ENCODE measurements at regions not wholly inside any gene's neighbourhood (a gene's known extent, or its start where the extent isn't known, plus 50 kb on each side); places are given as distances from the start of the nearest gene placed in this dataset.

DNA sequence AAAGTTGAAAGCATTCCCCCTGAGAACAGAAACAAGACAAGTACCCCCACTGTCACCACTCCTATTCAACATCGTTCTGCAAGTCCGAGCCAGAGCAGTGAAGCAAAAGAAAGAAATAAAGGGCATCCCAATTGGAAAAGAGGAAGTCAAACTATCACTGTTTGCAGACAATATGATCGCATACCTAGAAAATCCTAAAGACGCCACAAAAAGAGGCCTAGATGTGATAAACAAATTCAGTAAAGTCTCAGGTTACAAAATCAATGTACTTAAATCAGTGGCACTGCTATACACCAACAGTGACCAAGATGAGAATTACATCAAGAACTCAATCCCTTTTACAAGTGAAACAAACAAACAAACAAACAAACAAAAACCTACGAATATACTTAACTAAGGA is 87.7 kb upstream of the COCH start:
- in situ Hi-C loops (cut with MboI; ENCODE audit: low pct_ligation_motif_present in 1 of 4, low pct_unique_long_range_greater_than_20kb in 1 of 4, low sequenced_read_pairs in 3 of 4): no loop called here
- H3K36me3 ChIP-seq: no peaks in the 10 kb centered on the region
- H3K9me3 ChIP-seq: no peaks in the 10 kb centered on the region
- H3K4me3 ChIP-seq: no peak overlapping the region
- DNase-seq: no peak
- TF ChIP-seq, protein P1, sequence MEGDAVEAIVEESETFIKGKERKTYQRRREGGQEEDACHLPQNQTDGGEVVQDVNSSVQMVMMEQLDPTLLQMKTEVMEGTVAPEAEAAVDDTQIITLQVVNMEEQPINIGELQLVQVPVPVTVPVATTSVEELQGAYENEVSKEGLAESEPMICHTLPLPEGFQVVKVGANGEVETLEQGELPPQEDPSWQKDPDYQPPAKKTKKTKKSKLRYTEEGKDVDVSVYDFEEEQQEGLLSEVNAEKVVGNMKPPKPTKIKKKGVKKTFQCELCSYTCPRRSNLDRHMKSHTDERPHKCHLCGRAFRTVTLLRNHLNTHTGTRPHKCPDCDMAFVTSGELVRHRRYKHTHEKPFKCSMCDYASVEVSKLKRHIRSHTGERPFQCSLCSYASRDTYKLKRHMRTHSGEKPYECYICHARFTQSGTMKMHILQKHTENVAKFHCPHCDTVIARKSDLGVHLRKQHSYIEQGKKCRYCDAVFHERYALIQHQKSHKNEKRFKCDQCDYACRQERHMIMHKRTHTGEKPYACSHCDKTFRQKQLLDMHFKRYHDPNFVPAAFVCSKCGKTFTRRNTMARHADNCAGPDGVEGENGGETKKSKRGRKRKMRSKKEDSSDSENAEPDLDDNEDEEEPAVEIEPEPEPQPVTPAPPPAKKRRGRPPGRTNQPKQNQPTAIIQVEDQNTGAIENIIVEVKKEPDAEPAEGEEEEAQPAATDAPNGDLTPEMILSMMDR (IDR thresholded peaks at IDR 0.05): no peak
- no peak for TF ChIP-seq POLR2A (IDR thresholded peaks at IDR 0.05)
- TF ChIP-seq POLR2AphosphoS5 (IDR thresholded peaks at IDR 0.05): no peak
- TF ChIP-seq EP300 (IDR thresholded peaks at IDR 0.05; ENCODE audit: low read depth): no peak
- H3K27ac ChIP-seq: no peak overlapping the region
- intact Hi-C loops (cut with DNase I; ENCODE audit: low total_unique reads): no loop called here
- no peaks in the 10 kb centered on the region for H3K4me1 ChIP-seq
- WGBS, 2 donors (ENCODE audit: low coverage in 1 of 2): 72 to 89% methylated on average over 5 of the region's 5 CpGs
- H3K27me3 ChIP-seq: no peaks in the 10 kb centered on the region

DNA sequence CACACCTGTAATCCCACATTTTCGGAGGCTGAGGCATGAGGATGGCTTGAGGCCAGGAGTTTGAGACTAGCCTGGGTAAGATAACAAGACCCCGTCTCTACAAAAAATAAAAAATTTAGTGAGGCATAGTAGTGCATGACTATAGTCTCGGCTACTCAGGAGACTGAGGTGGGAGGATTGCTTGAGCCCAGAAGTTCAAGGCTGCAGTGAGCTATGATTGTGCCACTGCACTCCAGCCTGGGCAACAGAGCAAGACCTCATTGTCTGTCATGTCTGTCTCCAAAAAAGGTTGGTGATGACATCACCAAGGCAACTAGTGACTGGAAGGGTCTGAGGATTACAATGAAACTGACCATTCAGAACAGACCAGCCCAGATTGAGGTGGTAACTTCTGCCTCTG is 83.5 kb upstream of the COCH start:
- no peak overlapping the region for H3K4me3 ChIP-seq
- no peaks in the 10 kb centered on the region for H3K27me3 ChIP-seq
- no peaks in the 10 kb centered on the region for H3K4me1 ChIP-seq
- DNase-seq: no peak
- H3K27ac ChIP-seq: no peak overlapping the region
- in situ Hi-C loops (cut with MboI; ENCODE audit: low pct_ligation_motif_present in 1 of 4, low pct_unique_long_range_greater_than_20kb in 1 of 4, low sequenced_read_pairs in 3 of 4) (no loop called here), intact Hi-C loops (cut with DNase I; ENCODE audit: low total_unique reads) (no loop called here)
- TF ChIP-seq EP300 (IDR thresholded peaks at IDR 0.05; ENCODE audit: low read depth): no peak
- no peak for TF ChIP-seq POLR2AphosphoS5 (IDR thresholded peaks at IDR 0.05)
- no peak for TF ChIP-seq POLR2A (IDR thresholded peaks at IDR 0.05)
- TF ChIP-seq, protein P1 (IDR thresholded peaks at IDR 0.05): no peak
- H3K36me3 ChIP-seq: no peaks in the 10 kb centered on the region
- WGBS, 2 donors (ENCODE audit: low coverage in 1 of 2): 78 to 92% methylated on average over 2 to 3 of the region's 3 CpGs
- H3K9me3 ChIP-seq: no peaks in the 10 kb centered on the region

DNA sequence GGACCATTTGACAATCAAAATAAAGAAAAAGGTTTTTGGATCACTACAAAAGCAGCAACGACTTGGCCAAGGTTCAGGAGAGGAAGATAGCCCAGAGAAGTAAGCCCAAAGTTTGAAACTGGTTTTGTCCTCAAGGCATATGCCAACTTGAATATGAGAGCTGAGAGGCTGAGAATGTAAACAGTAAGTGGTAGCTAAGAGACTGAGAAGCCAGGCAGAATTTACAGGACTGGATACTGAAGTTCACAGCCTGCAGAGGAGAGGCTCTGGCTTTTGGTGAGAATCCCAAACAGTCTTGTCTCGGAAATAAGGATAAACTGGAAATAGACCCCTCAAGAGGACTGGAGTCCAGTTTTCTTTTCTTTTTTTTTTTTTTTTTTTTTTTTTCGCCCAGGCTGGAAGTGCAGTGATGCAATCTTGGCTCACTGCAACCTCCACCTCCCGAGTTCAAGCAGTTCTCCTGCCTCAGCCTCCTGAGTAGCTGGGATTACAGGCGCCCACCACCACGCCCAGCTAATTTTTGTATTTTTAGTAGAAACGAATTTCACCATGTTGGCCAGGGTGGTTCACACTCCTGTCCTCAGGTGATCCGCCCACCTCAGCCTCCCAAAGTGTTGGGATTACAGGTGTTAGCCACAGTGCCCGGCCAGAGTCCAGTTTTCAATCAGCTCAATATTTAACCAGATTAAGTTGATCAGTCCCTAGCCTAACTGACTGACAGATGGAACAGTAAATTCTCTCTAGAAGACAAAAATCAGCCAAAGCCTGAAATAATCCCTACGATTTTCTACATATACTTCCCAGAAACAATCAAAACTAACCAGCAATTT is 82.6 kb upstream of the COCH start:
- no peak for DNase-seq
- H3K36me3 ChIP-seq: no peaks in the 10 kb centered on the region
- TF ChIP-seq EP300 (IDR thresholded peaks at IDR 0.05; ENCODE audit: low read depth) (no peak), POLR2A (IDR thresholded peaks at IDR 0.05) (no peak), POLR2AphosphoS5 (IDR thresholded peaks at IDR 0.05) (no peak)
- TF ChIP-seq, protein P1 (IDR thresholded peaks at IDR 0.05): no peak
- no peak overlapping the region for H3K27ac ChIP-seq
- intact Hi-C loops (cut with DNase I; ENCODE audit: low total_unique reads) (no loop called here), in situ Hi-C loops (cut with MboI; ENCODE audit: low pct_ligation_motif_present in 1 of 4, low pct_unique_long_range_greater_than_20kb in 1 of 4, low sequenced_read_pairs in 3 of 4) (no loop called here)
- no peaks in the 10 kb centered on the region for H3K4me1 ChIP-seq
- H3K4me3 ChIP-seq: no peak overlapping the region
- H3K27me3 ChIP-seq: no peaks in the 10 kb centered on the region
- H3K9me3 ChIP-seq: no peaks in the 10 kb centered on the region
- 62 to 64% methylated on average over 3 to 10 of the region's 10 CpGs for WGBS, 2 donors (ENCODE audit: low coverage in 1 of 2)

DNA sequence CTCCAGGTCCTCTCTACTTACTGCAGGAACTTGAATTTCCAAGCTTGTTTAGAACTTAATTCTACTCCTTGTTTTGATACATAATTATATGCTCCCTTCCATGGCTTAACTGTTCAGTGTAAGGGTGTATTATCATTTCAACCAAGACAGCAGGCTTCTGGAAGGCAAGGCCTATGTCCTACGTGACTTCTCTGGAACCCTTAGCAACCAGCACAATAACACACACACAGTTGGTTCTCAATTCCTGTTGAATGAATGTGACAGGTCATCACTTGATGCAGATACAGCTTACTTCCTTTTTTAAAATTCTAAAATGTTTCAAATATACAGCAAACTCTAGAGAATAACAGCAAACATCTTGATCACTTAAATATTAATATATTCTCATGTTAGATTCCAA is 77.7 kb upstream of the COCH start:
- no peak for DNase-seq
- intact Hi-C loops (cut with DNase I; ENCODE audit: low total_unique reads): no loop called here
- 45 to 75% methylated on average over 1 of the region's 1 CpG for WGBS, 2 donors (ENCODE audit: low coverage in 1 of 2)
- H3K4me1 ChIP-seq: no peaks in the 10 kb centered on the region
- H3K27me3 ChIP-seq: no peaks in the 10 kb centered on the region
- no peaks in the 10 kb centered on the region for H3K36me3 ChIP-seq
- H3K9me3 ChIP-seq: no peaks in the 10 kb centered on the region
- H3K4me3 ChIP-seq: no peak overlapping the region
- TF ChIP-seq, protein P1 (IDR thresholded peaks at IDR 0.05): no peak
- no peak for TF ChIP-seq EP300 (IDR thresholded peaks at IDR 0.05; ENCODE audit: low read depth)
- TF ChIP-seq POLR2A (IDR thresholded peaks at IDR 0.05): no peak
- TF ChIP-seq POLR2AphosphoS5 (IDR thresholded peaks at IDR 0.05): no peak
- no peak overlapping the region for H3K27ac ChIP-seq
- in situ Hi-C loops (cut with MboI; ENCODE audit: low pct_ligation_motif_present in 1 of 4, low pct_unique_long_range_greater_than_20kb in 1 of 4, low sequenced_read_pairs in 3 of 4): no loop called here

All from transverse colon (tissue), 4 donors.